Smooth muscle cell (in vitro differentiated cells): ENCODE measurements at regions not wholly inside any gene's neighbourhood (a gene's known extent, or its start where the extent isn't known, plus 50 kb on each side); places are given as distances from the start of the nearest gene placed in this dataset.

Source experiments
- DNase-seq: peaks from one replicate; lab custom pipeline; 2025; ENCODE audit not compliant: unreplicated experiment; lab: John Stamatoyannopoulos, UW
- H2AFZ ChIP-seq: fragments of 200-600 bp; sonication (generic); 2 replicates; pipeline ENCODE4 v1.6.0; 2016; ENCODE audit warnings: antibody characterized with exemption, low read depth, mild to moderate bottlenecking
- H3F3A ChIP-seq: fragments of 200-600 bp; sonication (generic); 2 replicates; pipeline ENCODE4 v1.6.0; 2017; ENCODE audit warnings: antibody characterized with exemption, low read depth
- H3K27ac ChIP-seq: fragments of 200-600 bp; sonication (generic); 2 replicates; pipeline ENCODE4 v1.5.1; 2016; ENCODE audit warnings: low read depth, mild to moderate bottlenecking
- H3K27me3 ChIP-seq: fragments of 200-600 bp; sonication (generic); 2 replicates; pipeline ENCODE4 v1.6.1; 2016; ENCODE audit warnings: low read depth, mild to moderate bottlenecking
- H3K36me3 ChIP-seq: fragments of 200-600 bp; sonication (generic); 2 replicates; pipeline ENCODE4 v1.5.1; 2016; ENCODE audit warnings: low read depth
- H3K4me1 ChIP-seq: fragments of 200-600 bp; sonication (generic); 2 replicates; pipeline ENCODE4 v1.5.1; 2016; ENCODE audit warnings: low read depth
- H3K4me2 ChIP-seq: fragments of 200-600 bp; sonication (generic); 2 replicates; pipeline ENCODE4 v1.6.0; 2016; ENCODE audit warnings: mild to moderate bottlenecking
- H3K4me3 ChIP-seq: fragments of 200-600 bp; sonication (generic); 2 replicates; pipeline ENCODE4 v1.5.1; 2016; ENCODE audit warnings: mild to moderate bottlenecking
- H3K79me2 ChIP-seq: fragments of 200-600 bp; sonication (generic); 2 replicates; pipeline ENCODE4 v1.6.0; 2016; ENCODE audit warnings: low read depth, mild to moderate bottlenecking
- H3K9ac ChIP-seq: fragments of 200-600 bp; sonication (generic); 2 replicates; pipeline ENCODE4 v1.6.0; 2016; ENCODE audit warnings: low read depth
- H3K9me3 ChIP-seq: fragments of 200-600 bp; sonication (generic); replicated peaks from 2 replicates; pipeline ENCODE4 v1.5.1; 2016; ENCODE audit warnings: low read depth
- H4K20me1 ChIP-seq: fragments of 200-600 bp; sonication (generic); 2 replicates; pipeline ENCODE4 v1.6.0; 2016; ENCODE audit warnings: low read depth
- CTCF ChIP-seq: fragments of 200-600 bp; sonication (generic); IDR thresholded peaks from 2 replicates; pipeline ENCODE4 v1.5.1; 2017; ENCODE audit warnings: borderline replicate concordance, mild to moderate bottlenecking, antibody characterized with exemption; ENCODE audit not compliant: insufficient read depth, poor library complexity, severe bottlenecking
- WGBS: methylation state at CpG from one replicate; pipeline ENCODE4 v1.1.7; 2016; ENCODE audit warnings: low lambda C conversion rate; 5-methylcytosine and 5-hydroxymethylcytosine counted together

GRCh38 chr16:85360323-85361277 lies 248.3 kb upstream of the CIBAR2 start:
- TF ChIP-seq CTCF: no peak
- Histone ChIP-seq H3K4me3 (no peak overlapping the region), H3K9me3 (no peaks in the 10 kb centered on the region), H3K36me3 (no peaks in the 10 kb centered on the region), H3K4me1 (no peaks in the 10 kb centered on the region), H3K27me3 (no peaks in the 10 kb centered on the region), H3F3A (peaks cover 19% of the 10 kb centered on the region), H2AFZ (no peak overlapping the region), H4K20me1 (peaks cover 22% of the 10 kb centered on the region), H3K4me2 (no peak overlapping the region), H3K9ac (no peak overlapping the region), H3K27ac (no peak overlapping the region), H3K79me2 (peaks cover 4% of the 10 kb centered on the region)
- no peak for DNase-seq
- 80% methylated on average over 38 of the region's 38 CpGs for WGBS

- H3K27ac ChIP-seq: peak overlapping the region; percentile 24
Measured at GRCh38 chr16:85361441-85362118, 249.3 kb upstream of the CIBAR2 start.

GRCh38 chr16:85362443-85362842 lies 250.2 kb upstream of the CIBAR2 start:
- H4K20me1 ChIP-seq: peaks cover 8% of the 10 kb centered on the region
- H3K4me1 ChIP-seq: peaks cover 12% of the 10 kb centered on the region
- H3K4me3 ChIP-seq: no peak overlapping the region
- H3K27me3 ChIP-seq: no peaks in the 10 kb centered on the region
- H3F3A ChIP-seq: peaks cover 33% of the 10 kb centered on the region
- peaks cover 4% of the 10 kb centered on the region for H3K79me2 ChIP-seq
- no peaks in the 10 kb centered on the region for H3K36me3 ChIP-seq
- no peak for TF ChIP-seq CTCF
- no peak overlapping the region for H2AFZ ChIP-seq
- no peak for DNase-seq
- no peak overlapping the region for H3K27ac ChIP-seq
- 100% methylated on average over 6 of the region's 6 CpGs for WGBS
- no peak overlapping the region for H3K9ac ChIP-seq
- no peaks in the 10 kb centered on the region for H3K9me3 ChIP-seq
- H3K4me2 ChIP-seq: no peak overlapping the region

More at GRCh38 chr16:85361441-85362118, 249.3 kb upstream of the CIBAR2 start:
- Histone ChIP-seq H3K4me1 (peaks cover 9% of the 10 kb centered on the region), H3K27me3 (no peaks in the 10 kb centered on the region), H3K9me3 (no peaks in the 10 kb centered on the region), H2AFZ (no peak overlapping the region), H3K36me3 (no peaks in the 10 kb centered on the region), H3K79me2 (peaks cover 4% of the 10 kb centered on the region), H3K9ac (no peak overlapping the region), H4K20me1 (peaks cover 16% of the 10 kb centered on the region), H3F3A (peaks cover 24% of the 10 kb centered on the region), H3K4me2 (peak overlapping the region; percentile 44), H3K4me3 (no peak overlapping the region)
- no peak for TF ChIP-seq CTCF
- 61% methylated on average over 23 of the region's 23 CpGs for WGBS
- no peak for DNase-seq
